GM23338 (cell line): ENCODE measurements at regions not wholly inside any gene's neighbourhood (a gene's known extent, or its start where the extent isn't known, plus 50 kb on each side); places are given as distances from the start of the nearest gene placed in this dataset.

ENCODE experiments used
- ATAC-seq: fragments of 200-7000 bp; cut with Tn5 transposase; 3 replicates; pipeline ENCODE4 v1.9.1; 2020
- DNase-seq: peaks from one replicate; pipeline ENCODE4 v3.0.0-alpha.2; 2015; ENCODE audit warnings: low spot score
- H2AFZ ChIP-seq: fragments of 200-600 bp; sonication (generic); 2 replicates; pipeline ENCODE4 v1.8.0; 2016; ENCODE audit warnings: antibody characterized with exemption, mild to moderate bottlenecking, moderate library complexity
- H3F3A ChIP-seq: fragments of 200-600 bp; sonication (generic); replicated peaks from 2 replicates; pipeline ENCODE4 v1.8.0; 2017; ENCODE audit warnings: antibody characterized with exemption, mixed run types, low read depth
- H3K27ac ChIP-seq: fragments of 200-600 bp; sonication (generic); 2 replicates; pipeline ENCODE4 v1.6.1; 2016; ENCODE audit warnings: low read depth
- H3K27me3 ChIP-seq: fragments of 200-600 bp; sonication (generic); 2 replicates; pipeline ENCODE4 v1.8.0; 2016; ENCODE audit warnings: mild to moderate bottlenecking, mixed run types, moderate library complexity; ENCODE audit not compliant: insufficient read depth
- H3K36me3 ChIP-seq: fragments of 200-600 bp; sonication (generic); 2 replicates; pipeline ENCODE4 v1.8.0; 2016; ENCODE audit warnings: mild to moderate bottlenecking; ENCODE audit not compliant: insufficient read depth
- H3K4me1 ChIP-seq: fragments of 200-600 bp; sonication (generic); 2 replicates; pipeline ENCODE4 v1.8.0; 2016; ENCODE audit warnings: mild to moderate bottlenecking, moderate library complexity; ENCODE audit not compliant: insufficient read depth
- H3K4me2 ChIP-seq: fragments of 200-600 bp; sonication (generic); 2 replicates; pipeline ENCODE4 v1.7.1; 2017; ENCODE audit warnings: mixed run types
- H3K4me3 ChIP-seq: fragments of 200-600 bp; sonication (generic); 2 replicates; pipeline ENCODE4 v1.6.1; 2016; ENCODE audit warnings: mixed run types
- H3K79me2 ChIP-seq: fragments of 200-600 bp; sonication (generic); replicated peaks from 2 replicates; pipeline ENCODE4 v1.8.0; 2017; ENCODE audit warnings: mild to moderate bottlenecking; ENCODE audit not compliant: insufficient read depth
- H3K9me2 ChIP-seq: fragments of 200-600 bp; sonication (generic); 2 replicates; pipeline ENCODE4 v1.8.0; 2017; ENCODE audit not compliant: insufficient read depth
- H4K20me1 ChIP-seq: fragments of 200-600 bp; sonication (generic); replicated peaks from 2 replicates; pipeline ENCODE4 v1.8.0; 2017; ENCODE audit warnings: mild to moderate bottlenecking; ENCODE audit not compliant: insufficient read depth
- H3K27ac Mint-ChIP-seq: 2 replicates; pipeline ENCODE4 v1.8.0; 2020; ENCODE audit warnings: inconsistent platforms, mild to moderate bottlenecking, moderate library complexity, mixed read lengths
- H3K27me3 Mint-ChIP-seq: 3 replicates; pipeline ENCODE4 v1.8.0; 2022; ENCODE audit warnings: low read depth, mild to moderate bottlenecking, moderate library complexity, mixed read lengths, inconsistent platforms; ENCODE audit not compliant: insufficient read depth, poor library complexity
- H3K36me3 Mint-ChIP-seq: 3 replicates; pipeline ENCODE4 v1.8.0; 2021; ENCODE audit warnings: low read depth, mild to moderate bottlenecking, inconsistent platforms, moderate library complexity, mixed read lengths
- H3K4me1 Mint-ChIP-seq: 3 replicates; pipeline ENCODE4 v1.8.0; 2020; ENCODE audit warnings: mild to moderate bottlenecking, inconsistent platforms, mixed read lengths
- H3K4me3 Mint-ChIP-seq: 3 replicates; pipeline ENCODE4 v1.8.0; 2021; ENCODE audit warnings: moderate library complexity, mild to moderate bottlenecking, inconsistent platforms, mixed read lengths
- H3K9me3 Mint-ChIP-seq: 3 replicates; pipeline ENCODE4 v1.8.0; 2020; ENCODE audit warnings: moderate library complexity, mild to moderate bottlenecking, inconsistent platforms, mixed read lengths
- CREB1 ChIP-seq: fragments of 250-450 bp; sonication (Bioruptor Pico); IDR thresholded peaks from 2 replicates; pipeline ENCODE4 v1.5.0; 2020; ENCODE audit warnings: low read depth, mild to moderate bottlenecking, moderate library complexity
- ETS1 ChIP-seq: IDR thresholded peaks from 2 replicates; pipeline ENCODE4 v1.6.1; 2016; ENCODE audit warnings: antibody characterized with exemption
- EZH2 ChIP-seq: fragments of 200-600 bp; sonication (generic); IDR thresholded peaks from one replicate; pipeline ENCODE4 v1.8.0; 2017; ENCODE audit warnings: antibody characterized with exemption, mild to moderate bottlenecking, low read depth; ENCODE audit not compliant: unreplicated experiment
- EZH2phosphoT487 ChIP-seq: fragments of 200-600 bp; sonication (generic); IDR thresholded peaks from one replicate; pipeline ENCODE4 v1.8.1; 2018; ENCODE audit warnings: antibody characterized with exemption; ENCODE audit not compliant: unreplicated experiment
- JUNB ChIP-seq: IDR thresholded peaks from one replicate; pipeline ENCODE4 v1.6.1; 2016; ENCODE audit warnings: antibody characterized with exemption; ENCODE audit not compliant: unreplicated experiment
- NANOG ChIP-seq: IDR thresholded peaks from 2 replicates; pipeline ENCODE4 v1.6.1; 2016; ENCODE audit warnings: antibody characterized with exemption, borderline replicate concordance
- POLR2AphosphoS5 ChIP-seq: IDR thresholded peaks from 2 replicates; pipeline ENCODE4 v1.6.1; 2016; ENCODE audit warnings: antibody characterized with exemption, low read depth
- STAT1 ChIP-seq: IDR thresholded peaks from one replicate; pipeline ENCODE4 v1.6.1; 2016; ENCODE audit warnings: antibody characterized with exemption; ENCODE audit not compliant: unreplicated experiment
- ZNF114 ChIP-seq: fragments of 250-450 bp; sonication (Bioruptor Pico); IDR thresholded peaks from 2 replicates; pipeline ENCODE4 v1.5.0; 2020; ENCODE audit warnings: mild to moderate bottlenecking, moderate library complexity
- ZNF331 ChIP-seq: fragments of 250-450 bp; sonication (Bioruptor Pico); IDR thresholded peaks from 2 replicates; pipeline ENCODE4 v1.5.0; 2020; ENCODE audit warnings: low read depth, mild to moderate bottlenecking, moderate library complexity
- TF ChIP-seq, protein P1 (sequence below): fragments of 250-450 bp; sonication (Bioruptor Pico); IDR thresholded peaks from 2 replicates; pipeline ENCODE4 v1.5.0; 2020; ENCODE audit warnings: mild to moderate bottlenecking, moderate library complexity
- TF ChIP-seq, protein P2 (sequence below): IDR thresholded peaks from one replicate; pipeline ENCODE4 v1.6.1; 2018; ENCODE audit warnings: antibody characterized with exemption; ENCODE audit not compliant: unreplicated experiment
- TF ChIP-seq, protein P3 (sequence below), 2 experiments: fragments of 200-600 bp in 1 of 2; sonication (generic) in 1 of 2; conservative IDR thresholded peaks; 2 replicates each; pipeline versions ENCODE4 v1.5.1 to v1.6.1; 2016 to 2017; ENCODE audit warnings: antibody characterized with exemption in 2 of 2, low read depth in 2 of 2, mild to moderate bottlenecking in 2 of 2, moderate library complexity in 1 of 2

DNA sequence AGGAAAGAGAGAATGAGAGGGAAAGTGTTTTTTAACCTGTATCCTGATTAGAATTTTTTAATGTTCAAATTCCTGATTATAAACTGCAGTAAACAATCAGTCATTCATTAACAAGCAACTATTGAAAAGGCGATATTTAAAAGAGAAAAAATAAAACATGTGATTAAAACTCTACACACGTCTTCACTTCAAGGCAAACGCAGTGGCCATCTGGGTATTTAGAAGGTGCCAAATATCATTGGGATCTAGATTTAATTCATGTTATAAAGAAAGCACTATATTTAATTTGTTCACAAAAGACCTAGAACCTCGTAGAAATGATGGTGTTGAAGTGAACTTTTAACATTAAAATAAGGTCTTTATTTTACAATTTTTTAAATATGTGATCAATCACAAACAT is 189.4 kb upstream of the KLF14 start (continued):
- TF ChIP-seq, protein P1, sequence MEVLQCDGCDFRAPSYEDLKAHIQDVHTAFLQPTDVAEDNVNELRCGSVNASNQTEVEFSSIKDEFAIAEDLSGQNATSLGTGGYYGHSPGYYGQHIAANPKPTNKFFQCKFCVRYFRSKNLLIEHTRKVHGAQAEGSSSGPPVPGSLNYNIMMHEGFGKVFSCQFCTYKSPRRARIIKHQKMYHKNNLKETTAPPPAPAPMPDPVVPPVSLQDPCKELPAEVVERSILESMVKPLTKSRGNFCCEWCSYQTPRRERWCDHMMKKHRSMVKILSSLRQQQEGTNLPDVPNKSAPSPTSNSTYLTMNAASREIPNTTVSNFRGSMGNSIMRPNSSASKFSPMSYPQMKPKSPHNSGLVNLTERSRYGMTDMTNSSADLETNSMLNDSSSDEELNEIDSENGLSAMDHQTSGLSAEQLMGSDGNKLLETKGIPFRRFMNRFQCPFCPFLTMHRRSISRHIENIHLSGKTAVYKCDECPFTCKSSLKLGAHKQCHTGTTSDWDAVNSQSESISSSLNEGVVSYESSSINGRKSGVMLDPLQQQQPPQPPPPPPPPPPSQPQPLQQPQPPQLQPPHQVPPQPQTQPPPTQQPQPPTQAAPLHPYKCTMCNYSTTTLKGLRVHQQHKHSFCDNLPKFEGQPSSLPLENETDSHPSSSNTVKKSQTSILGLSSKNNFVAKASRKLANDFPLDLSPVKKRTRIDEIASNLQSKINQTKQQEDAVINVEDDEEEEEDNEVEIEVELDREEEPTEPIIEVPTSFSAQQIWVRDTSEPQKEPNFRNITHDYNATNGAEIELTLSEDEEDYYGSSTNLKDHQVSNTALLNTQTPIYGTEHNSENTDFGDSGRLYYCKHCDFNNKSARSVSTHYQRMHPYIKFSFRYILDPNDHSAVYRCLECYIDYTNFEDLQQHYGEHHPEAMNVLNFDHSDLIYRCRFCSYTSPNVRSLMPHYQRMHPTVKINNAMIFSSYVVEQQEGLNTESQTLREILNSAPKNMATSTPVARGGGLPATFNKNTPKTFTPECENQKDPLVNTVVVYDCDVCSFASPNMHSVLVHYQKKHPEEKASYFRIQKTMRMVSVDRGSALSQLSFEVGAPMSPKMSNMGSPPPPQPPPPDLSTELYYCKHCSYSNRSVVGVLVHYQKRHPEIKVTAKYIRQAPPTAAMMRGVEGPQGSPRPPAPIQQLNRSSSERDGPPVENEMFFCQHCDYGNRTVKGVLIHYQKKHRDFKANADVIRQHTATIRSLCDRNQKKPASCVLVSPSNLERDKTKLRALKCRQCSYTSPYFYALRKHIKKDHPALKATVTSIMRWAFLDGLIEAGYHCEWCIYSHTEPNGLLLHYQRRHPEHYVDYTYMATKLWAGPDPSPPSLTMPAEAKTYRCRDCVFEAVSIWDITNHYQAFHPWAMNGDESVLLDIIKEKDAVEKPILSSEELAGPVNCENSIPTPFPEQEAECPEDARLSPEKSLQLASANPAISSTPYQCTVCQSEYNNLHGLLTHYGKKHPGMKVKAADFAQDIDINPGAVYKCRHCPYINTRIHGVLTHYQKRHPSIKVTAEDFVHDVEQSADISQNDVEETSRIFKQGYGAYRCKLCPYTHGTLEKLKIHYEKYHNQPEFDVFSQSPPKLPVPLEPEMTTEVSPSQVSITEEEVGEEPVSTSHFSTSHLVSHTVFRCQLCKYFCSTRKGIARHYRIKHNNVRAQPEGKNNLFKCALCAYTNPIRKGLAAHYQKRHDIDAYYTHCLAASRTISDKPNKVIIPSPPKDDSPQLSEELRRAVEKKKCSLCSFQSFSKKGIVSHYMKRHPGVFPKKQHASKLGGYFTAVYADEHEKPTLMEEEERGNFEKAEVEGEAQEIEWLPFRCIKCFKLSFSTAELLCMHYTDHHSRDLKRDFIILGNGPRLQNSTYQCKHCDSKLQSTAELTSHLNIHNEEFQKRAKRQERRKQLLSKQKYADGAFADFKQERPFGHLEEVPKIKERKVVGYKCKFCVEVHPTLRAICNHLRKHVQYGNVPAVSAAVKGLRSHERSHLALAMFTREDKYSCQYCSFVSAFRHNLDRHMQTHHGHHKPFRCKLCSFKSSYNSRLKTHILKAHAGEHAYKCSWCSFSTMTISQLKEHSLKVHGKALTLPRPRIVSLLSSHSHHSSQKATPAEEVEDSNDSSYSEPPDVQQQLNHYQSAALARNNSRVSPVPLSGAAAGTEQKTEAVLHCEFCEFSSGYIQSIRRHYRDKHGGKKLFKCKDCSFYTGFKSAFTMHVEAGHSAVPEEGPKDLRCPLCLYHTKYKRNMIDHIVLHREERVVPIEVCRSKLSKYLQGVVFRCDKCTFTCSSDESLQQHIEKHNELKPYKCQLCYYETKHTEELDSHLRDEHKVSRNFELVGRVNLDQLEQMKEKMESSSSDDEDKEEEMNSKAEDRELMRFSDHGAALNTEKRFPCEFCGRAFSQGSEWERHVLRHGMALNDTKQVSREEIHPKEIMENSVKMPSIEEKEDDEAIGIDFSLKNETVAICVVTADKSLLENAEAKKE (CRISPR knock-in tag) = no peak
- TF ChIP-seq POLR2AphosphoS5 = no peak
- no peak for TF ChIP-seq ZNF331 (CRISPR knock-in tag)
- TF ChIP-seq NANOG = no peak

GRCh38 chr7:130923930-130924329 is 189.9 kb upstream of the KLF14 start:
- no peak overlapping the region for H3K4me2 ChIP-seq
- no peak for TF ChIP-seq NANOG
- no peak for TF ChIP-seq ZNF114 (CRISPR knock-in tag)
- TF ChIP-seq ETS1 = no peak
- no peak for TF ChIP-seq JUNB
- no peak for TF ChIP-seq POLR2AphosphoS5
- TF ChIP-seq STAT1 = no peak
- no peak for TF ChIP-seq EZH2
- no peak for TF ChIP-seq EZH2phosphoT487
- TF ChIP-seq, protein P2, sequence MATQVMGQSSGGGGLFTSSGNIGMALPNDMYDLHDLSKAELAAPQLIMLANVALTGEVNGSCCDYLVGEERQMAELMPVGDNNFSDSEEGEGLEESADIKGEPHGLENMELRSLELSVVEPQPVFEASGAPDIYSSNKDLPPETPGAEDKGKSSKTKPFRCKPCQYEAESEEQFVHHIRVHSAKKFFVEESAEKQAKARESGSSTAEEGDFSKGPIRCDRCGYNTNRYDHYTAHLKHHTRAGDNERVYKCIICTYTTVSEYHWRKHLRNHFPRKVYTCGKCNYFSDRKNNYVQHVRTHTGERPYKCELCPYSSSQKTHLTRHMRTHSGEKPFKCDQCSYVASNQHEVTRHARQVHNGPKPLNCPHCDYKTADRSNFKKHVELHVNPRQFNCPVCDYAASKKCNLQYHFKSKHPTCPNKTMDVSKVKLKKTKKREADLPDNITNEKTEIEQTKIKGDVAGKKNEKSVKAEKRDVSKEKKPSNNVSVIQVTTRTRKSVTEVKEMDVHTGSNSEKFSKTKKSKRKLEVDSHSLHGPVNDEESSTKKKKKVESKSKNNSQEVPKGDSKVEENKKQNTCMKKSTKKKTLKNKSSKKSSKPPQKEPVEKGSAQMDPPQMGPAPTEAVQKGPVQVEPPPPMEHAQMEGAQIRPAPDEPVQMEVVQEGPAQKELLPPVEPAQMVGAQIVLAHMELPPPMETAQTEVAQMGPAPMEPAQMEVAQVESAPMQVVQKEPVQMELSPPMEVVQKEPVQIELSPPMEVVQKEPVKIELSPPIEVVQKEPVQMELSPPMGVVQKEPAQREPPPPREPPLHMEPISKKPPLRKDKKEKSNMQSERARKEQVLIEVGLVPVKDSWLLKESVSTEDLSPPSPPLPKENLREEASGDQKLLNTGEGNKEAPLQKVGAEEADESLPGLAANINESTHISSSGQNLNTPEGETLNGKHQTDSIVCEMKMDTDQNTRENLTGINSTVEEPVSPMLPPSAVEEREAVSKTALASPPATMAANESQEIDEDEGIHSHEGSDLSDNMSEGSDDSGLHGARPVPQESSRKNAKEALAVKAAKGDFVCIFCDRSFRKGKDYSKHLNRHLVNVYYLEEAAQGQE = no peak
- TF ChIP-seq, protein P3, sequence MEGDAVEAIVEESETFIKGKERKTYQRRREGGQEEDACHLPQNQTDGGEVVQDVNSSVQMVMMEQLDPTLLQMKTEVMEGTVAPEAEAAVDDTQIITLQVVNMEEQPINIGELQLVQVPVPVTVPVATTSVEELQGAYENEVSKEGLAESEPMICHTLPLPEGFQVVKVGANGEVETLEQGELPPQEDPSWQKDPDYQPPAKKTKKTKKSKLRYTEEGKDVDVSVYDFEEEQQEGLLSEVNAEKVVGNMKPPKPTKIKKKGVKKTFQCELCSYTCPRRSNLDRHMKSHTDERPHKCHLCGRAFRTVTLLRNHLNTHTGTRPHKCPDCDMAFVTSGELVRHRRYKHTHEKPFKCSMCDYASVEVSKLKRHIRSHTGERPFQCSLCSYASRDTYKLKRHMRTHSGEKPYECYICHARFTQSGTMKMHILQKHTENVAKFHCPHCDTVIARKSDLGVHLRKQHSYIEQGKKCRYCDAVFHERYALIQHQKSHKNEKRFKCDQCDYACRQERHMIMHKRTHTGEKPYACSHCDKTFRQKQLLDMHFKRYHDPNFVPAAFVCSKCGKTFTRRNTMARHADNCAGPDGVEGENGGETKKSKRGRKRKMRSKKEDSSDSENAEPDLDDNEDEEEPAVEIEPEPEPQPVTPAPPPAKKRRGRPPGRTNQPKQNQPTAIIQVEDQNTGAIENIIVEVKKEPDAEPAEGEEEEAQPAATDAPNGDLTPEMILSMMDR (conservative IDR thresholded peaks at IDR 0.05; ENCODE audit: low read depth in 2 of 2) = no peak
- TF ChIP-seq CREB1 (CRISPR knock-in tag) = no peak

More at GRCh38 chr7:130923930-130924329, 189.9 kb upstream of the KLF14 start:
- Histone ChIP-seq H4K20me1 (no peaks in the 10 kb centered on the region), H3K4me1 (peaks cover 21% of the 10 kb centered on the region), H3K27ac (no peak overlapping the region), H3K27me3 (no peaks in the 10 kb centered on the region), H3K79me2 (no peaks in the 10 kb centered on the region), H3K4me3 (no peak overlapping the region), H3K36me3 (no peaks in the 10 kb centered on the region), H2AFZ (no peak overlapping the region), H3K9me2 (no peaks in the 10 kb centered on the region), H3F3A (no peaks in the 10 kb centered on the region)
- Mint-ChIP-seq H3K27ac (no peak overlapping the region), H3K4me1 (peaks cover 51% of the 10 kb centered on the region), H3K9me3 (no peaks in the 10 kb centered on the region), H3K4me3 (no peak overlapping the region), H3K36me3 (no peaks in the 10 kb centered on the region; the same call in 1 of the 3 replicates), H3K27me3 (peaks cover 15% of the 10 kb centered on the region)
- no peak for ATAC-seq
- no peak for DNase-seq
